ENCODE measurements at regions not wholly inside any gene's neighbourhood (a gene's known extent, or its start where the extent isn't known, plus 50 kb on each side); places are given as distances from the start of the nearest gene placed in this dataset.

DNA sequence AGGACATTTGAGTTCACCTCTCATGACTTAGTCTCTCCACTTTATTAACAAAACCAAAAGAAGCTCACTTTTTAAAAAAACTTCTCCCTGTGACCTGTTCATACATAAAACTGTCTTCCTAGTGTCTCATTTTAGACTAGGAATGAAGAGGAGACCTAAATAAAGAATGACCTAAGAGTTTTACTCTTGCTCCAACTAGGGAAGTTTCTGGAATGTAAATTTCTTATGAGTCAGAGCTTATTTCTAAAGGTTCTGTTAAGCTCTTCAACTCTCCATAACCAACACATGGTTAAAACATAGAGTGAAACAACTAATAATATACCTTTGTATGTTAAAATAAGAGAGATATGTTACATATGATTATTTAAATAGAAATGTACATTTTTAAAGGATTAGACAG lies 369.8 kb downstream of the EMP1 start:
- Mint-ChIP-seq H3K36me3 (no peaks in the 10 kb centered on the region), H3K9me3 (peaks cover 2% of the 10 kb centered on the region), H3K4me3 (no peak overlapping the region), H3K4me1 (no peaks in the 10 kb centered on the region), H3K27ac (no peak overlapping the region)
- ATAC-seq (no peak), DNase-seq (ENCODE audit: low spot score in 2 of 2) (no peak)

DNA sequence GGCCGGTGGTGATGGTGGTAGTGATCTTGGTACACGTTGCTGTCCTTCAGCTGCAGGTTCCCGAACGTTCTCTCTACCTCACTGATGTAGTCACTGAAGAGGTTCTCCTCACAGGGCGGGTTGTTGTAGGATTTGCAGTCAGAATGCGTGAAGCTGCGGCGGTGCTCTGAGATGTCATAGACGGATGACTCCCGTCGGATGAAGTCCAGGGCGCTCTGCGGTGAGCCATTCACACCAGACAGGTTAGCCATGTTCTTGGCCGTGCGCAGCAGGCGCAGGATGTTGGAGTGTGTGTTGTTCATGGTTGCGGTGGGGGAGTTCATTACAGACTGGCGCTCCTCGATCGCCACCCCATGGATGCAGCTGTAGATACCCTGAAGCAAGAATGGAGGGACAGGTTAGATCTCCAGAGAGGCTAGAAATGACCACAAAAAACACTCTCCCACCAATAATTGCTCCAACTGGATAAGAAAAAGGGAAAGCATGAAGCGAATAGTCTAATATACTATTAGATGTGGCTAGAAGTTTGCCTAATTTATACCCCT lies 367.8 kb downstream of the EMP1 start:
- ATAC-seq = no peak
- Mint-ChIP-seq H3K9me3 (peaks cover 2% of the 10 kb centered on the region), H3K4me3 (no peak overlapping the region), H3K4me1 (no peaks in the 10 kb centered on the region), H3K27ac (no peak overlapping the region), H3K36me3 (no peaks in the 10 kb centered on the region)
- DNase-seq (ENCODE audit: low spot score in 2 of 2) = no peak

DNA sequence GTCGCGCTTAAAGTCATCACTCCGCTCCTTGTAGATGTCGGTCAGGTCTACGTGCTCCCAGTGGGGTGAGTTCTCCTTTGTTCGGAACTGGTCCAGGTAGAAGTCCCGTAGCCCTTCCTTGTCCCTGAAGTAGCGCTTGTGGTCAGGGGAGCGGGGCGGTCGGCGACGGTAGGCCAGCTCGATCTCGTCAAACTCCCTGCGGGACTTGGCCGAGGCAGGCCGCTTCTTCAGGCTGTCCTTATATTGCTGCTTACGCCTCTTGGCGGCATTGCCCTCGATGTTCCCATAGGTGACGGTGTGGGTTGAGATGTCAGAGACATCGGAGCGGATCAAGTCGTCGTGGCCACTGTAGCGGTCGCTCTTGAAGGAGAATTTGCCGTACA lies 367.2 kb downstream of the EMP1 start:
- H3K4me1 Mint-ChIP-seq = no peaks in the 10 kb centered on the region
- no peaks in the 10 kb centered on the region for H3K36me3 Mint-ChIP-seq
- H3K27ac Mint-ChIP-seq = no peak overlapping the region
- H3K9me3 Mint-ChIP-seq = peaks cover 2% of the 10 kb centered on the region
- H3K4me3 Mint-ChIP-seq = no peak overlapping the region
- ATAC-seq = no peak
- no peak for DNase-seq (ENCODE audit: low spot score in 2 of 2)

DNA sequence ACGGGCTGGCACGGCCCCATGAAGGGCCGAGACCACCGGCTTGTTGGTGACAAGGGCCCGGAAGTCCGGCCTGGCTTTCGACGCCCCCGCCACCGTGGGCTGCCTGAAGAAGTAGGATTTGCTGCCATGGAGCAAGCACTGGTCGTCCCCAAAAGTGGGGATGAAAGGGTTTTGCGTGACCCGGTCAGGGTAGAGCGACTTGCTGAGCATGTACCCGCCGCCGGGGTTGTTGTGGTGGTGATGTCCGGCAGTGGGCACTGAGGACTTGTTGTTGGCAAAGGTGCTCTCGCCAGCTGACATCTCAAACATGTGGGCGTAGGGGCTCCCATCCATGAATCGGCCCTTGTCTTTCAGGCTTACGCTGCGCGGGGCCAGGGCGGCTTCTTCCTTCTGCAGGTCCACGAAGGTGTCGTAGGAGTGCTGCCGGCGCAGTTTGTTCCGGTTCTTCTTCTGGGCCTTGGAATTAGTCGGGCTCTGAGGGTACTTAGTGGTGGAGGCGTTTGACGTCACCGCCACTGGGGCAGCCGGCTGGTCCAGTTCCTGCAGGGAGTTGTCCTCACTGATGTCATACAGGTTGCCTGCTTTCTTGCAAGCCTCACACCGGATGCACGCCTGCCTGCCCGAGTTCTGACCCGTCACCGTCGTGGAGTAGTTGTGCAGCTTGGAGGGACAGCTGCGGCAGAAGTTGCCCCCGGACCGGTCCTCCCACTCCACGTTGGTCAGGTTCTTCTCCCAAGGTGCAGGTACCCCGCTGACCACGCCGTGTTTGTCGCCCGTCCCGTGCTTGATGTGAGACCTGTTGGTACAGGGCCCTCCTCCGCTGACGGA lies 366.6 kb downstream of the EMP1 start:
- ATAC-seq (no peak), DNase-seq (ENCODE audit: low spot score in 2 of 2) (no peak)
- H3K4me3 Mint-ChIP-seq = no peak overlapping the region
- H3K9me3 Mint-ChIP-seq = peaks cover 2% of the 10 kb centered on the region
- no peaks in the 10 kb centered on the region for H3K4me1 Mint-ChIP-seq
- no peaks in the 10 kb centered on the region for H3K36me3 Mint-ChIP-seq
- no peak overlapping the region for H3K27ac Mint-ChIP-seq

DNA sequence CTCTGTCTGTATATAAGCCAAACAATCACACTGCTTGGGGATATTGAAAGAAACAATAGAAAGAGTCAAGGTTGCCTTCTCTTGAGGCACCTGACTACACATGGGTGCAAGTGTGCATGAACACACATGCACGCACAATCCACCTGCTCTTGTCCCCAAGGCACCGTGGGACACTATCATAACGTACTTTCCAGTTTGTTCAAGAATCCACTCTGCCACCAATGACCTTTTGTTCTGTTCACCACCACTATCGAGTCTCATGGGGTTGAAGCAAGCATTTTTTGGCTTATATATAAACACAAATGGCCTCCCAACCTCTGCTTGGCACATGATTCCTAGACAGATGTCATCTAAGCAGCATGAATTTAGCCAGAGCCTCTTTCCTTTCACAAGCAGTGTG lies 365.4 kb downstream of the EMP1 start:
- DNase-seq (ENCODE audit: low spot score in 2 of 2) = no peak
- ATAC-seq = no peak
- no peaks in the 10 kb centered on the region for H3K36me3 Mint-ChIP-seq
- no peak overlapping the region for H3K27ac Mint-ChIP-seq
- no peak overlapping the region for H3K4me3 Mint-ChIP-seq
- no peaks in the 10 kb centered on the region for H3K4me1 Mint-ChIP-seq
- peaks cover 2% of the 10 kb centered on the region for H3K9me3 Mint-ChIP-seq

DNA sequence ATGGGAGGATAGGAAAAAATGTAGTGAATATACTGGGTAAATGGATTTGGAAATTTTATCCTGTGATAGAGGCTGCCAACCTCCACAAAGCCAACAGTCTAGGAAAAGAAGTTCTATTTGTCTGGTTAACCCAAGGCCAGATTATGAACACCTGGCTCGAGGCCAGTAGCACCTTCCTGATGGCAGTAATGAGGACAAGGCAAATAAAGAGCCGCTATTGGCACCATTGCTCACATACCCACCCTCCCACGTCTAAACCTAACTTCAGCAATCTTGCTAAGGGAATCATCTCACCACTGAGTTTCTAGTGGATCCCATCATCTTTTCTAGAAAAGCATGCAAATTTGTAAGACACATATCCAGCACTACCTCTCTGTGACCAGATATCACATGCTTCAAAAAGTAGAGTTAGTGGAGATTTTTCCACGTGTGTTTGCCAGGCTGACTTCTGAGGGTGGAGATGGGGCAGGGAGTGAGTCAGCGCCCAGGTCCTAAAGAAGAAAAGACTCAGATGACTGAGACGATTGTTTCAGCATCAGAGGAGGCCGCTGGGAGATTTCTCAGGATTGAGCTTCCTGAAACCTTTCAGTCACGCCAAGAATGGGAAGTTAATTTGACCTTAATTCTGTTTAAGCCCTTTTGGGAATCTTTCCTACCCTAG lies 362.9 kb downstream of the EMP1 start:
- Mint-ChIP-seq H3K4me1 (no peaks in the 10 kb centered on the region), H3K9me3 (peaks cover 2% of the 10 kb centered on the region), H3K4me3 (no peak overlapping the region), H3K36me3 (no peaks in the 10 kb centered on the region), H3K27ac (no peak overlapping the region)
- ATAC-seq (no peak), DNase-seq (ENCODE audit: low spot score in 2 of 2) (no peak)

DNA sequence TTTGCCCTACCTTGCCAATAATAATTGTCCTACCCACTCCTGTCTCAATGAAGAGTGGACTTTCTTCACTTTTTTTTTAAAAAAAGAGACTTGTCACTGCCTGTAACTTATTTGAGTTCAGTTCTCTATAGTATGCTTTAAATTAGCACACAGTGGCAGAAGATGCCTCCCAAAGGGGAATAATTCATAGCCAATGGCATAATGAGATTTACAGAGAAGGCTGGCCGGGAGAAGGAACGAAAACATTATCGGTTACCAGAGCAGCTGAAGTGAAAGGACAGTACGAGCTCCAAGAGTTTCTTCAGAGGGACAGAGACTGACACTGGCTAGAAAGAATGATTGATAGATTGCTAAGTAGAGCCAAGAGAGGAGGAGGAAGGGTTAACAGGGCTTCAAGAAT lies 356.3 kb downstream of the EMP1 start:
- Mint-ChIP-seq H3K27ac (no peak overlapping the region), H3K36me3 (no peaks in the 10 kb centered on the region), H3K4me3 (no peak overlapping the region), H3K9me3 (no peaks in the 10 kb centered on the region), H3K4me1 (no peaks in the 10 kb centered on the region)
- no peak for ATAC-seq
- DNase-seq (ENCODE audit: low spot score in 2 of 2) = no peak

DNA sequence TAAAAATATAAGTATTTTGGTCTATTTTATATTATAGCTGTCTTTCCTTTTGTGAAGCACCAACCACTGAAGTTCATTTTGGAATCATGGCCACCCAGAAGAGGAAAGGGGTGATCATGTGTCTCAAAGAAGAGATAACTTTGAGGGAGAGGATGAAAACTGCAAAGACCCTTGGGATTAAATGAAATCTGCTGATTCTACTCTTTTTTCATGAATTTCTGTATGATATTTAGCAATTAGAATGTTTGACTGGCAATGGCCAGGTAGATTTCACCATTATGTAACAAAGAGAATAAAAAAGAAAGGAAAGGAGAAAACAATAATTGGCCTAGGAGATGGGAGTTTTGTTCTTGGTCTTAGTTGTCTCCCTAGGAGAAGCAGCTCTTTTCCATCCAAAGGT lies 350.8 kb downstream of the EMP1 start:
- no peaks in the 10 kb centered on the region for H3K36me3 Mint-ChIP-seq
- DNase-seq (ENCODE audit: low spot score in 2 of 2) (no peak), ATAC-seq (no peak)
- H3K4me3 Mint-ChIP-seq = no peak overlapping the region
- no peak overlapping the region for H3K27ac Mint-ChIP-seq
- no peaks in the 10 kb centered on the region for H3K9me3 Mint-ChIP-seq
- no peaks in the 10 kb centered on the region for H3K4me1 Mint-ChIP-seq

DNA sequence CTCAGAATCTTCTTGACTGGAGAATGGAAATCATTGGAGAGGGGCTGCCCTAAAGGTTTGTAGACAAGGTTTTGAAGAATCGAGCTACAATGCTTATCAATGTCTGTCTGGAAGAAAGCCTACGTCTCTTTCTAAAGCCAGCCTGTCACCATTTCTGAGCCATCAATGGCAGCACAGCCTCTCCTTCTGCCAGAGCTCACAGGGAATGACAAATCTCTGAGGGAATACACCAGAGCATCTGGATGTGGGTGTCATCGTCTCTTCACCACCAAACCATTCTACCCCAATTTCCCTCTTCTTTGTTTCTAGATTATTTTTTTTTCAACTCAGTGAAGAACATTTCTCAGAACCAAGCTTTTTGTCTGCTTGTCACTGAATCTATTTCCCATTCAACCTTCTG lies 349.7 kb downstream of the EMP1 start:
- ATAC-seq (no peak), DNase-seq (ENCODE audit: low spot score in 2 of 2) (no peak)
- H3K27ac Mint-ChIP-seq = no peak overlapping the region
- H3K4me1 Mint-ChIP-seq = no peaks in the 10 kb centered on the region
- no peaks in the 10 kb centered on the region for H3K9me3 Mint-ChIP-seq
- H3K4me3 Mint-ChIP-seq = no peak overlapping the region
- H3K36me3 Mint-ChIP-seq = no peaks in the 10 kb centered on the region

DNA sequence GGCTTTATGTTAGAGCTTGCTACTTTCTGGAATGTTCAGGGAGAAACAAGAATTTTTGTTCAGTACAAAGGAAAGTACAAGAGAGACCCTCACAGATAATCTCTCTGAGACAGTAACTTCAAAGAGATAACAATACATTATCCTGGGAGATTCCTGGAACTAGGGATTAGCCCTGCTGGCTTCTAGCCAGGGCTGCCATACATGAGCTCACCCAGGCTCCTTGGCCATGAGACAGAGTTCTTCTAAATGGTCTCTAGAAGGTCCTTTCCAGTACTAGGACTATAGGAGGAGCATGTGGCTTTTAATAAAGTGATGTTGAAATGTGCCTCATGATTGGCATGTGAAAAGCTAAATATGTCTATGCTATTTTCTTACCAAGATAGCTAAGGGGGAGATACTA lies 342.5 kb downstream of the EMP1 start:
- Mint-ChIP-seq H3K27ac (no peak overlapping the region), H3K4me3 (no peak overlapping the region), H3K4me1 (no peaks in the 10 kb centered on the region), H3K36me3 (no peaks in the 10 kb centered on the region), H3K9me3 (no peaks in the 10 kb centered on the region)
- ATAC-seq (no peak), DNase-seq (ENCODE audit: low spot score in 2 of 2) (no peak)

DNA sequence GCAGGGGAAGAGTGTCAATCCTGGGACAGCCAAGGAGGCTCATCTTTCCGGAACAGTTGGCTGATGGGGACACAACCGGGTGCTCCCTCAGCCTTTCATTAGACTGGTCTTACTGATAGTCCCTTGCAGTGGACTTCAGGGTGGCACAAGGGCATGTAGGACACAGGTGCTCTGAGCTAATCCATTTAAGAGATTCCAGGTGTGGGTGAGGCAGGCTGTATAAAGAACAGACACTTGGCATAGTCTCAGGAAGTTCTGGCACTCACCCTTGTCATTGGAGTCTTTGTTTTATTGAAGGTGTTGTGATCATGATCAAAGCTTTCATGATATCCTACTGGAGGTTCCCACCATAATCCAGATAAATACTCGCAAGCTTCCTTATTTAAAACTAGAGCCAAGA lies 341.6 kb downstream of the EMP1 start:
- H3K4me1 Mint-ChIP-seq = no peaks in the 10 kb centered on the region
- H3K4me3 Mint-ChIP-seq = no peak overlapping the region
- no peaks in the 10 kb centered on the region for H3K9me3 Mint-ChIP-seq
- H3K36me3 Mint-ChIP-seq = no peaks in the 10 kb centered on the region
- H3K27ac Mint-ChIP-seq = no peak overlapping the region
- ATAC-seq (no peak), DNase-seq (ENCODE audit: low spot score in 2 of 2) (no peak)

DNA sequence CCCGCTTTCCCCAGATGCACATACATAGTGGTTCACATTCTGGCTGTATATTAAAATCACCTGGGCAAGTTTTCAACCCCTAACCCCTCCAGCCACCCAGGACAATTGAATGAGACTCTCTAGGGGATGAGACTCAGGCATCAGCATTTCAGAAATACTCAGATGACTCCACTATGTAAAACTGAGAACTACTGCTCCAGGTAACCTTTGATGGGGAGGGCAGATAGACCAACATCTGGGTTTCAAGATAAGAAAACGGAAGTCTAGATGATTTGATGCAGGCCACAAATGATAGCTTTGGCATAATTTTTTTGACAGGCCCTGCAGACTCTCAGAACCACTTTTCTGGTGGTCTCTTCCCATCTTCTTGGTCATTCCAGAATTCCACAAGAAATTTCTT lies 341.1 kb downstream of the EMP1 start:
- H3K36me3 Mint-ChIP-seq = no peaks in the 10 kb centered on the region
- no peak overlapping the region for H3K27ac Mint-ChIP-seq
- H3K4me1 Mint-ChIP-seq = no peaks in the 10 kb centered on the region
- ATAC-seq (peak; percentile 70), DNase-seq (ENCODE audit: low spot score in 2 of 2) (no peak)
- H3K4me3 Mint-ChIP-seq = no peak overlapping the region
- no peaks in the 10 kb centered on the region for H3K9me3 Mint-ChIP-seq

DNA sequence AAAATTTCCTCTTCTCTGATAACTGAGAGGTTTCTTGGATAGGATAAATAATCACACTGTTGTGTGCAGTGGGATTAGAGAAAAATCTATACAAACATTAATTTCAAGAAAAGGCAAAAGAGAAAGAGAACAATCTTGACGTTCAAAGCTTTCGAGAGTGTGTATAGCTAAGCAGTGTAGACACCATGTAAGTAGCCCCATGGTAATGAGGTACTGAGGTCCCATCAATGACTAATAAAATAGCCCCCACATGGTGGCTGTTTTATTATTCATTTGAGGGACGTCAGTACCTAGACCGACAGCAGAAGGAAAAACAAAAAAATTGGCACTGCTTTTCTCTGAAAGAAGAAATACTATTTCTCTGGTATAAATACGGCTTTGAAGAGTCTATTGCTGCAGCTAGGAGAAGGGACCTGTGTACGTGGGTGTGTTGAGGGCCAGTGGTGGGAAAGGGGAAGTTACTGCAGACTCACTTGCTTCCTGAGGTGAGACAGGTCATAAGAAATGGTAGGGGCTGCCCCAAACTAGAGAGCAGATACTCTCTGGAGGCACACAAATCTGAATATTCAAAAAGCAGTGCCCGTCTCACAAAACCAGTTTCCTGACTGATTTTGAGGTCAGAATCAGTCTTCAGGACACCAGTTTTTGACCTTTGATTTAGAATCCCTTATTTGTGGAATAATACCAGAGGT lies 339.8 kb downstream of the EMP1 start:
- no peaks in the 10 kb centered on the region for H3K9me3 Mint-ChIP-seq
- H3K4me1 Mint-ChIP-seq = no peaks in the 10 kb centered on the region
- no peak overlapping the region for H3K4me3 Mint-ChIP-seq
- no peak overlapping the region for H3K27ac Mint-ChIP-seq
- H3K36me3 Mint-ChIP-seq = no peaks in the 10 kb centered on the region
- DNase-seq (ENCODE audit: low spot score in 2 of 2) (no peak), ATAC-seq (peak; percentile 74)

DNA sequence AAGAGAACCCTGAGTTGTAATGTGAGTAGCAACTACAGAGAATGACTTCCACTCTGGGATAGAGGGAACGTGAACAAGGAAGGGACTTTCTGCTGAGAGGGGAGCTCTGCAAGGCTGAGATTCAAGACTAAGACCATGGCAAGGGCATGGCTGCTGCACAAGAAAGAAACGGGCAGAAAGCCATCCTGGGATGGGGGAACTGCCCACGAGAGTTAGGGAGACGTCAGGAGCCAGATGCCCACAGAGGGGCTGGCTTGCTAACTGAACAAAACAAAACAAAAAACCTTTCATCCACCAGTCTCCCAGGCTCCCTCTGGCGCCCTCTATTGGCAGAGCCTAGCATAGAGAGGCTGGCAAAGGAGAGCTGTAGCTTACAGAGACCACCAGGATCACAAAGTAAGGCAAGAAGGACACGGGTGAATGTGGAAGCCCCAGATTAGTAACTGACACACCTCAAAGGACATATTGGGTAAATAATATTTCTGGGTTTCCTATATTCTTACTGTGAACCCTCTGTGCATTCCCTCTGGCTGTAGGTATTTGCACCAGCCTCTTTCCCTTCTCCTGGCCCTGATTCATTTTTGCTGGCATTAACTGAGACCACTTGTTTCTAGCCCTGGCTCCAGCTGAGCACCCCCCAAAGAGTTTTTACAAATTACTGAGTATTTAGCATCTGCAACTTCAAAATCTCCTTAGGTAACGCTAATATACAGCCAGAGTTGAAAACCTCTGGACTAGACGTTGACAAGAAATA lies 338.3 kb downstream of the EMP1 start:
- H3K27ac Mint-ChIP-seq = no peak overlapping the region
- no peak for ATAC-seq
- peak; percentile 31 to 71 for DNase-seq (ENCODE audit: low spot score in 2 of 2)
- no peaks in the 10 kb centered on the region for H3K9me3 Mint-ChIP-seq
- H3K4me3 Mint-ChIP-seq = no peak overlapping the region
- H3K36me3 Mint-ChIP-seq = no peaks in the 10 kb centered on the region
- no peaks in the 10 kb centered on the region for H3K4me1 Mint-ChIP-seq

DNA sequence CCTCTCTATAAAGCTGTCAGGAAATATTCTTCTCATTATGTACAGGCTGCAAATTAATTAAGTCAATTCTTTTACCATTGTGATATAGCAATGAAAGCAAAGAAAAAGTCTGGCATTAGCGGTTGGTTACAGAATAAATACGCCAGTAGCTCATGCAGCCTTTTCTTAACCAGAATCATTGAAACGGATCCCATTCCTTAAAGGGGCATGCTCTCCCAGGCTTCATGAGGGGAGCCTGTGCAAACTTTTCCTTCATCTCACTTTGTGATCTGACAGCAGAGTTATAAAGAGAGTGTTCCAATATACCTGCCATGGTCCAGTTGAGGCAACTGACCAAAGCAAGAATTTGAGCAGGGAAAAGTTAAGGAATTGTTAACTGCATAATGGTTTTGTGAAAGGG lies 337.7 kb downstream of the EMP1 start:
- no peak for DNase-seq (ENCODE audit: low spot score in 2 of 2)
- no peak for ATAC-seq
- Mint-ChIP-seq H3K36me3 (no peaks in the 10 kb centered on the region), H3K27ac (no peak overlapping the region), H3K4me1 (no peaks in the 10 kb centered on the region), H3K4me3 (no peak overlapping the region), H3K9me3 (no peaks in the 10 kb centered on the region)
